ENCODE measurements at regions not wholly inside any gene's neighbourhood (a gene's known extent, or its start where the extent isn't known, plus 50 kb on each side); places are given as distances from the start of the nearest gene placed in this dataset.

DNA sequence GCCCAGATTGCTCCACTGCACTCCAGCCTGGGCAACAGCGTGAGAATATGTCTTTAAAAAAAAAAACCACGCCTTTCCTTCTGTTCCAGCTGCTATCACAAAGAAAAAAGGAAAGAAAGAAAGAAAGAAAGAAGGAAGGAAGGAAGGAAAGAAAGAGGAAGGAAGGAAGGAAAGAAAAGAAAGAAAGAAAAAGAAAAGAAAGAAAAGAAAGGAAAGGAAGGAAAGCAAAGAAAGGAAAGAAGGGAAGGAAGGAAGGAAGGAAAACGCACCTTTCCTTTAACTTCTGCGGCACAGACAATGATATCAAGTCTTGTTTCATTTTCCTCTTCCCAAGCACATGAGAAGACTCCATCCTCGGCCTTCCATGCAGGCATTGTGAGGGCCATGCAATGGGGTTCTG, 107.4 kb upstream of the NOCT start:
- TF ChIP-seq, protein P1, sequence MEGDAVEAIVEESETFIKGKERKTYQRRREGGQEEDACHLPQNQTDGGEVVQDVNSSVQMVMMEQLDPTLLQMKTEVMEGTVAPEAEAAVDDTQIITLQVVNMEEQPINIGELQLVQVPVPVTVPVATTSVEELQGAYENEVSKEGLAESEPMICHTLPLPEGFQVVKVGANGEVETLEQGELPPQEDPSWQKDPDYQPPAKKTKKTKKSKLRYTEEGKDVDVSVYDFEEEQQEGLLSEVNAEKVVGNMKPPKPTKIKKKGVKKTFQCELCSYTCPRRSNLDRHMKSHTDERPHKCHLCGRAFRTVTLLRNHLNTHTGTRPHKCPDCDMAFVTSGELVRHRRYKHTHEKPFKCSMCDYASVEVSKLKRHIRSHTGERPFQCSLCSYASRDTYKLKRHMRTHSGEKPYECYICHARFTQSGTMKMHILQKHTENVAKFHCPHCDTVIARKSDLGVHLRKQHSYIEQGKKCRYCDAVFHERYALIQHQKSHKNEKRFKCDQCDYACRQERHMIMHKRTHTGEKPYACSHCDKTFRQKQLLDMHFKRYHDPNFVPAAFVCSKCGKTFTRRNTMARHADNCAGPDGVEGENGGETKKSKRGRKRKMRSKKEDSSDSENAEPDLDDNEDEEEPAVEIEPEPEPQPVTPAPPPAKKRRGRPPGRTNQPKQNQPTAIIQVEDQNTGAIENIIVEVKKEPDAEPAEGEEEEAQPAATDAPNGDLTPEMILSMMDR (optimal IDR thresholded peaks at IDR 0.05 in 1 of 3, IDR thresholded peaks at IDR 0.05 in 1 of 3, conservative IDR thresholded peaks at IDR 0.05 in 1 of 3; ENCODE audit: extremely low read depth in 1 of 3, insufficient read depth in 2 of 3, low read length in 3 of 3): no peak
- TF ChIP-seq EZH2 (IDR thresholded peaks at IDR 0.05; ENCODE audit: low read length): no peak
